ENCODE measurements at regions not wholly inside any gene's neighbourhood (a gene's known extent, or its start where the extent isn't known, plus 50 kb on each side); places are given as distances from the start of the nearest gene placed in this dataset.

- no peak for DNase-seq (ENCODE audit: low read depth in 4 of 4, low spot score in 1 of 4)
These were observed 103.6 kb downstream of the TRIM29 start for GRCh38 chr11:120034176-120034875.

GRCh38 chr11:120032766-120033390 is 105.0 kb downstream of the TRIM29 start:
- DNase-seq (ENCODE audit: low read depth in 4 of 4, low spot score in 1 of 4), result no peak

- no peak for DNase-seq (ENCODE audit: low read depth in 4 of 4, low spot score in 1 of 4)
These were observed 106.0 kb downstream of the TRIM29 start for GRCh38 chr11:120031612-120032600.

GRCh38 chr11:120031156-120031555 is 106.8 kb downstream of the TRIM29 start:
- no peak for DNase-seq (ENCODE audit: low read depth in 4 of 4, low spot score in 1 of 4)

GRCh38 chr11:120030411-120030810 is 107.5 kb downstream of the TRIM29 start:
- DNase-seq (ENCODE audit: low read depth in 4 of 4, low spot score in 1 of 4), result no peak

- no peak for DNase-seq (ENCODE audit: low read depth in 4 of 4, low spot score in 1 of 4)
These were observed 108.6 kb downstream of the TRIM29 start for GRCh38 chr11:120029321-120029720.

GRCh38 chr11:120028897-120029258 is 109.0 kb downstream of the TRIM29 start:
- DNase-seq (ENCODE audit: low read depth in 4 of 4, low spot score in 1 of 4), result no peak

GRCh38 chr11:120028181-120028896 is 109.6 kb downstream of the TRIM29 start:
- no peak for DNase-seq (ENCODE audit: low read depth in 4 of 4, low spot score in 1 of 4)

GRCh38 chr11:120027546-120028180 is 110.2 kb downstream of the TRIM29 start:
- no peak for DNase-seq (ENCODE audit: low read depth in 4 of 4, low spot score in 1 of 4)

GRCh38 chr11:120025606-120026335 is 112.1 kb downstream of the TRIM29 start:
- DNase-seq (ENCODE audit: low read depth in 4 of 4, low spot score in 1 of 4), result no peak

GRCh38 chr11:120024586-120024985 is 113.3 kb downstream of the TRIM29 start:
- DNase-seq (ENCODE audit: low read depth in 4 of 4, low spot score in 1 of 4), result no peak

- DNase-seq (ENCODE audit: low read depth in 4 of 4, low spot score in 1 of 4), result no peak
These were observed 113.9 kb downstream of the TRIM29 start for GRCh38 chr11:120024046-120024445.

GRCh38 chr11:120023551-120023950 is 114.4 kb downstream of the TRIM29 start:
- no peak for DNase-seq (ENCODE audit: low read depth in 4 of 4, low spot score in 1 of 4)

GRCh38 chr11:120023120-120023519 is 114.8 kb downstream of the TRIM29 start:
- DNase-seq (ENCODE audit: low read depth in 4 of 4, low spot score in 1 of 4), result no peak

- DNase-seq (ENCODE audit: low read depth in 4 of 4, low spot score in 1 of 4), result no peak
These were observed 115.3 kb downstream of the TRIM29 start for GRCh38 chr11:120022617-120023016.

GRCh38 chr11:120021978-120022377 is 115.9 kb downstream of the TRIM29 start:
- no peak for DNase-seq (ENCODE audit: low read depth in 4 of 4, low spot score in 1 of 4)

GRCh38 chr11:120021391-120021953 is 116.4 kb downstream of the TRIM29 start:
- DNase-seq (ENCODE audit: low read depth in 4 of 4, low spot score in 1 of 4), result no peak

- DNase-seq (ENCODE audit: low read depth in 4 of 4, low spot score in 1 of 4), result no peak
These were observed 116.9 kb downstream of the TRIM29 start for GRCh38 chr11:120020981-120021380.

GRCh38 chr11:120020486-120020885 is 117.4 kb downstream of the TRIM29 start:
- no peak for DNase-seq (ENCODE audit: low read depth in 4 of 4, low spot score in 1 of 4)

GRCh38 chr11:120019191-120019590 is 118.7 kb downstream of the TRIM29 start:
- no peak for DNase-seq (ENCODE audit: low read depth in 4 of 4, low spot score in 1 of 4)
